Body of pancreas (tissue), 4 donors: ENCODE measurements at regions not wholly inside any gene's neighbourhood (a gene's known extent, or its start where the extent isn't known, plus 50 kb on each side); places are given as distances from the start of the nearest gene placed in this dataset.

Experiments
- POLR2A ChIP-seq, 3 donors: fragments of 450-650 bp; IDR thresholded peaks; one replicate each; pipeline ENCODE4 v1.6.1; 2016; ENCODE audit warnings: antibody characterized with exemption in 3 of 3, mild to moderate bottlenecking in 2 of 3
- TF ChIP-seq, protein P1 (sequence below), 7 experiments: fragments of 450-650 bp in 4 of 7; fragments of 200-600 bp in 3 of 7; sonication (generic) in 3 of 7; IDR thresholded peaks; one replicate each; pipeline ENCODE4 v1.5.1; 2016 to 2019; ENCODE audit warnings: antibody characterized with exemption in 7 of 7

DNA sequence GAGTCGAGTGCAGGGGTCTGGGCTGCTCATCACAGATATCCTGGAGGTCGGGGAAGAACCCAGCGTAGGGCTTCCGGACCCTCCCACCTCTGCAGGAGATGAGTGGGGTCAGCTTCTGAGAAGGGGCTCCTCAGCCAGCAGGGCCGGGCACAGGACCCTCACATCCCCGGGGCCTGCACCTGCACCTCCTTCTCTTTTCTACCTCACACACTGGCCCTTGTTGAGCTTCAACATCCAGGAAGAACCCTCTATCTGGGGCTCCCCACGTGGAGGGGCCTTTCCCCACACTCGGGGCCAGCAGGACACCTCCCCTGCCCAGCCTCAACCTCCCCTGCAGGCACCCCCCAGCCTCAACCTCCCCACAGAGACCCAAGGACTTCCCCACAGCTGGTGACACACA, 299.4 kb downstream of the CTTN start:
- TF ChIP-seq POLR2A (IDR thresholded peaks at IDR 0.05) = no peak
- TF ChIP-seq, protein P1, sequence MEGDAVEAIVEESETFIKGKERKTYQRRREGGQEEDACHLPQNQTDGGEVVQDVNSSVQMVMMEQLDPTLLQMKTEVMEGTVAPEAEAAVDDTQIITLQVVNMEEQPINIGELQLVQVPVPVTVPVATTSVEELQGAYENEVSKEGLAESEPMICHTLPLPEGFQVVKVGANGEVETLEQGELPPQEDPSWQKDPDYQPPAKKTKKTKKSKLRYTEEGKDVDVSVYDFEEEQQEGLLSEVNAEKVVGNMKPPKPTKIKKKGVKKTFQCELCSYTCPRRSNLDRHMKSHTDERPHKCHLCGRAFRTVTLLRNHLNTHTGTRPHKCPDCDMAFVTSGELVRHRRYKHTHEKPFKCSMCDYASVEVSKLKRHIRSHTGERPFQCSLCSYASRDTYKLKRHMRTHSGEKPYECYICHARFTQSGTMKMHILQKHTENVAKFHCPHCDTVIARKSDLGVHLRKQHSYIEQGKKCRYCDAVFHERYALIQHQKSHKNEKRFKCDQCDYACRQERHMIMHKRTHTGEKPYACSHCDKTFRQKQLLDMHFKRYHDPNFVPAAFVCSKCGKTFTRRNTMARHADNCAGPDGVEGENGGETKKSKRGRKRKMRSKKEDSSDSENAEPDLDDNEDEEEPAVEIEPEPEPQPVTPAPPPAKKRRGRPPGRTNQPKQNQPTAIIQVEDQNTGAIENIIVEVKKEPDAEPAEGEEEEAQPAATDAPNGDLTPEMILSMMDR (IDR thresholded peaks at IDR 0.05) = no peak
